ENCODE measurements at regions not wholly inside any gene's neighbourhood (a gene's known extent, or its start where the extent isn't known, plus 50 kb on each side); places are given as distances from the start of the nearest gene placed in this dataset.
A peak's percentile ranks its signal among the peaks of the same experiment; 100 is the strongest.

GRCh38 chr17:72296456-72296855 lies 175.6 kb downstream of the SOX9 start:
- Histone ChIP-seq H3K27me3 (replicated peaks) (no peaks in the 10 kb centered on the region), H3K27ac (no peak overlapping the region), H3K36me3 (replicated peaks) (no peaks in the 10 kb centered on the region), H3K4me3 (ENCODE audit: low read depth, low read length) (no peak overlapping the region)
- in situ Hi-C loops (cut with HindIII; ENCODE audit: low pct_ligation_motif_present, low sequenced_read_pairs) = no loop called here
- DNase-seq = no peak
- no peak for TF ChIP-seq CTCF (IDR thresholded peaks at IDR 0.05; ENCODE audit: low read depth, low read length, missing control alignments)

GRCh38 chr17:72297326-72298115 lies 176.7 kb downstream of the SOX9 start:
- Histone ChIP-seq H3K27me3 (replicated peaks) (no peaks in the 10 kb centered on the region), H3K4me3 (ENCODE audit: low read depth, low read length) (no peak overlapping the region), H3K36me3 (replicated peaks) (no peaks in the 10 kb centered on the region), H3K27ac (no peak overlapping the region)
- in situ Hi-C loops (cut with HindIII; ENCODE audit: low pct_ligation_motif_present, low sequenced_read_pairs) = no loop called here
- DNase-seq = peak; percentile 60
- no peak for TF ChIP-seq CTCF (IDR thresholded peaks at IDR 0.05; ENCODE audit: low read depth, low read length, missing control alignments)

- Histone ChIP-seq H3K36me3 (replicated peaks) (no peaks in the 10 kb centered on the region), H3K27me3 (replicated peaks) (no peaks in the 10 kb centered on the region), H3K27ac (no peak overlapping the region), H3K4me3 (ENCODE audit: low read depth, low read length) (no peak overlapping the region)
- in situ Hi-C loops (cut with HindIII; ENCODE audit: low pct_ligation_motif_present, low sequenced_read_pairs) = no loop called here
- DNase-seq = no peak
- TF ChIP-seq CTCF (IDR thresholded peaks at IDR 0.05; ENCODE audit: low read depth, low read length, missing control alignments) = no peak
These were observed 178.3 kb downstream of the SOX9 start for GRCh38 chr17:72299100-72299499.

GRCh38 chr17:72299592-72299991 lies 178.8 kb downstream of the SOX9 start:
- no peak for TF ChIP-seq CTCF (IDR thresholded peaks at IDR 0.05; ENCODE audit: low read depth, low read length, missing control alignments)
- H3K27me3 ChIP-seq (replicated peaks) = no peaks in the 10 kb centered on the region
- no peak for DNase-seq
- in situ Hi-C loops (cut with HindIII; ENCODE audit: low pct_ligation_motif_present, low sequenced_read_pairs) = no loop called here
- no peak overlapping the region for H3K4me3 ChIP-seq (ENCODE audit: low read depth, low read length)
- no peak overlapping the region for H3K27ac ChIP-seq
- no peaks in the 10 kb centered on the region for H3K36me3 ChIP-seq (replicated peaks)

- Histone ChIP-seq H3K27me3 (replicated peaks) (no peaks in the 10 kb centered on the region), H3K36me3 (replicated peaks) (no peaks in the 10 kb centered on the region), H3K27ac (no peak overlapping the region), H3K4me3 (ENCODE audit: low read depth, low read length) (no peak overlapping the region)
- in situ Hi-C loops (cut with HindIII; ENCODE audit: low pct_ligation_motif_present, low sequenced_read_pairs) = no loop called here
- no peak for TF ChIP-seq CTCF (IDR thresholded peaks at IDR 0.05; ENCODE audit: low read depth, low read length, missing control alignments)
- DNase-seq = no peak
These were observed 181.1 kb downstream of the SOX9 start for GRCh38 chr17:72301887-72302286.

- no peaks in the 10 kb centered on the region for H3K27me3 ChIP-seq (replicated peaks)
- in situ Hi-C loops (cut with HindIII; ENCODE audit: low pct_ligation_motif_present, low sequenced_read_pairs) = no loop called here
- no peak for DNase-seq
- no peak overlapping the region for H3K4me3 ChIP-seq (ENCODE audit: low read depth, low read length)
- no peak for TF ChIP-seq CTCF (IDR thresholded peaks at IDR 0.05; ENCODE audit: low read depth, low read length, missing control alignments)
- H3K27ac ChIP-seq = no peak overlapping the region
- no peaks in the 10 kb centered on the region for H3K36me3 ChIP-seq (replicated peaks)
These were observed 181.9 kb downstream of the SOX9 start for GRCh38 chr17:72302735-72303134.

Measured in brain microvascular endothelial cell (primary cell).